HEK293 (cell line): ENCODE measurements at regions not wholly inside any gene's neighbourhood (a gene's known extent, or its start where the extent isn't known, plus 50 kb on each side); places are given as distances from the start of the nearest gene placed in this dataset.

Source experiments
- HOXA7 ChIP-seq: sonication (generic); formaldehyde crosslinking; IDR thresholded peaks from 2 replicates; pipeline ENCODE4 v1.8.1; 2022; ENCODE audit warnings: missing genetic modification reagents, borderline replicate concordance
- KLF10 ChIP-seq: fragments of 450-650 bp; IDR thresholded peaks from 2 replicates; pipeline ENCODE4 v1.5.1; 2018; ENCODE audit warnings: missing biosample characterization, mild to moderate bottlenecking, missing genetic modification characterization
- ZNF707 ChIP-seq: fragments of 450-650 bp; formaldehyde crosslinking; IDR thresholded peaks from 2 replicates; pipeline ENCODE4 v1.5.1; 2016; ENCODE audit warnings: missing biosample characterization, missing genetic modification characterization
- TF ChIP-seq, protein P1 (sequence below): fragments of 450-650 bp; formaldehyde crosslinking; IDR thresholded peaks from 2 replicates; pipeline ENCODE4 v1.5.1; 2016; ENCODE audit warnings: missing biosample characterization, missing genetic modification characterization

DNA sequence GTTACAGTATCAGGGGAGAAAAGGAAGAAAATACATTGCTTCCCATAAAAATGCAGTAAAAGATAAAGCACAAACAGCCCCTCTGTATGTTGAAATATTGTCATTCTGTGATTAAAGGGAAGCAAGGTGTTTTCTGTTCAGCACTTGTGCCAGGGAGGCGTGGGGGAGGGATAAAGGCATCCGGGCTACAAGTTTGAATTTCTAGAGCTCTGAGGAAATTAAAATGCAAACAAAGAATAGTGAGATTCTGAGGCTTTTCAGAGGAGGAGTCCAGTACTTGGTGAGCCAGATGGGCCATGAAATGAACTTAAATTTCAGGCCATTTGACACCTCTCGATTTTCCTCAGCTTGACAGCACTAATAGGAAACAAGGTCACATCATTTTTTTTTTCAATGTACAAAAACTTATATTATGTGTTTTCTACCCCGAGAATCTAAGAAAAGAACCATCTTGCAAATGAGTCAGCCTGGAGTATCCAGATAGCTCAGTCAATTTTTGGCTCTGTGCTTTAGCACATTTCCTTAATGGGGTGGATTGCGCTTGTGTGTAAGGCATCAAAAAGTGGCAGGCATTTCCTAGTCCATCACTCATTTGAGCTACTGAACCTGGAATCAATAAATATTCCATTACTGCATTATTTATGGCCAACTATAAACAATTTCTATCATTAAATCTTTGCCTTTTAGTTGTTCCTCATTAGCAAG is 640.8 kb upstream of the TBL1XR1 start:
- TF ChIP-seq ZNF707 (tag by site-specific recombination) (no peak), KLF10 (tag by site-specific recombination) (no peak), HOXA7 (no peak)
- TF ChIP-seq, protein P1, sequence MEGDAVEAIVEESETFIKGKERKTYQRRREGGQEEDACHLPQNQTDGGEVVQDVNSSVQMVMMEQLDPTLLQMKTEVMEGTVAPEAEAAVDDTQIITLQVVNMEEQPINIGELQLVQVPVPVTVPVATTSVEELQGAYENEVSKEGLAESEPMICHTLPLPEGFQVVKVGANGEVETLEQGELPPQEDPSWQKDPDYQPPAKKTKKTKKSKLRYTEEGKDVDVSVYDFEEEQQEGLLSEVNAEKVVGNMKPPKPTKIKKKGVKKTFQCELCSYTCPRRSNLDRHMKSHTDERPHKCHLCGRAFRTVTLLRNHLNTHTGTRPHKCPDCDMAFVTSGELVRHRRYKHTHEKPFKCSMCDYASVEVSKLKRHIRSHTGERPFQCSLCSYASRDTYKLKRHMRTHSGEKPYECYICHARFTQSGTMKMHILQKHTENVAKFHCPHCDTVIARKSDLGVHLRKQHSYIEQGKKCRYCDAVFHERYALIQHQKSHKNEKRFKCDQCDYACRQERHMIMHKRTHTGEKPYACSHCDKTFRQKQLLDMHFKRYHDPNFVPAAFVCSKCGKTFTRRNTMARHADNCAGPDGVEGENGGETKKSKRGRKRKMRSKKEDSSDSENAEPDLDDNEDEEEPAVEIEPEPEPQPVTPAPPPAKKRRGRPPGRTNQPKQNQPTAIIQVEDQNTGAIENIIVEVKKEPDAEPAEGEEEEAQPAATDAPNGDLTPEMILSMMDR (tag by site-specific recombination): no peak
